ENCODE measurements at regions not wholly inside any gene's neighbourhood (a gene's known extent, or its start where the extent isn't known, plus 50 kb on each side); places are given as distances from the start of the nearest gene placed in this dataset.

GRCh38 chr3:64306745-64307144 is 81.5 kb upstream of the PRICKLE2 start:
- no peak for DNase-seq

DNA sequence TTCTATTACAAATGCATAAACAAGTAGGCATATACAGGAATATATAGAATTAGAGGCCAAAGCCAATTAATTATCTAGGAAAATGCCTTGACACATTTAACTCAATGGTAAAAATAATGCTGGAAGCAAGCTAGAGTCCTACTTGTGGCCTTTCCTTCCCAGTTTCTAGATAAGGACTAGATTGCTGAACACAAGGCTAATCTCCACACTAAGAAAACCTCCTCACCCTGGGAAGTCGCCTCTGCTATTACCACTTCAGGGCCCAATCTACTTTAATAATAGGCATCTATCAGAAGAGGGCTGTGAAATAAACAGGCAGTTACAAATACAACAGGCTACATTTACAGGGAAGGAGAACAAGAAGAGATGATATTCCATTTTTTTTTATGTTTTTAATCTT is 80.5 kb upstream of the PRICKLE2 start:
- no peak for DNase-seq

DNA sequence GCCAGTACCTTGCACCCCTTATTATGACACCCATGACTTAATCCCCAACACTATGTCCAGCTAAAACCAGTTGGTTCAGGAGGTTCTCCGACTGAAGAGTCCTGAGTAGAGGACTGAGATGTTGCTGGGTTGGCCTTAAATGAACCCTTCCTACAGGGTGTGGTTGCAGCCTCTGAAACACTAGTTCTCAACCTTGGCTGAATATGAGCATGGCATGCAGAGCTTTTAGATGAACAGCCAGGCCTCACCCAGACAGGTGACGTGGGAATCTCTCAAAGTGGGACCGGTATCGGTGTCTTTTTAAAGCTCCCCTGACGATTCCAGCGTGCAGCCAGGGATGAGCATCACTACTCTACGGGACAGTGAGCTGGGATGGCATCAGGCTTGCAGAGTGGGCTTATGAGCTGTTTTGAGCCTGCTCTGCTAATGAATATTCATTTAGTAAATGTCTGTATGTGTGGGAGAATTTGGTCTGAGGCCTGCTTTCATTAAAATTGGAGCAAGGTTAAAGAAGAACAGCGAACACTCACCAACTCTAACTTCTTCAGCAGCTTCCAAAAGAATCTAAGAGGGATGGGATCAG is 79.7 kb upstream of the PRICKLE2 start:
- DNase-seq: no peak

DNA sequence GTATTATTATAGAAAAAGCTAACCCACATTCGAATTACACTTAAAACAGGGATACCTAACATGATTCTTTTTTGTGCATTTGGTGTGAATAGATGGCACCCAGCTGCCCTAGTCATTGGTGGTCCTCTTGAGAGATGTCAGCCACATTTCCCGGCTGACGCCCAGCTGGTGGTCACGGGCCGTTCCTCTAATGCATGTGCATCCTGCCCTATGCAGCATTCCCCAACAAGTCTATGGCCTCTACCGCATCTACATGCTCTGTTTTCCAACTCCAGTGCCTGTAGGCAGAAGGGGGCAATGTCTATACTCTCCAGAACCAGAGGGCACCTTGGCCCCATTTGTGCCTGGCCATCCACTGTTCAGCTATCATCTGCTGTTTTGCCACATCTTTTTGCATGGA is 78.6 kb upstream of the PRICKLE2 start:
- no peak for DNase-seq

- no peak for DNase-seq
Measured at GRCh38 chr3:64303401-64303800, 78.1 kb upstream of the PRICKLE2 start.

DNA sequence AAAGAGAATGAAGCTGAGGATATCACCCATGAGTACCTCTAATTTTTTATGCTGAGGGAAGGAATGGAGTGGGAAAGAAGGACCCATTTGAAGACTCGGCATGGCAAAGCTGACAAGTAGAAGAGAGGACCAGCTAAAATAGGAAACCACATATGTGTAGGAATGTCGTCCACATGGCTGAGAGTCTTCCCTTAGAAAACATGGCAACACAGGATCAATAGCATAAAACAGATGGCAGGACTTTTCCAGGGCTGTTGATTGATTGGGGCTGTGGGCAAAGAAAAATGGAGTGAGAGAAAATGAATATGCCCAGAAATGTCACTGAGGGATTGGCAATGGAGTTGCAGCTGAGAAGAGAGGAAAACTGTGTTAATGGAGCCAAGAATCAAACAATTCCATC is 76.2 kb upstream of the PRICKLE2 start:
- DNase-seq: no peak

GRCh38 chr3:64300790-64301423 is 75.6 kb upstream of the PRICKLE2 start:
- DNase-seq: no peak

GRCh38 chr3:64299206-64299605 is 73.9 kb upstream of the PRICKLE2 start:
- no peak for DNase-seq

DNA sequence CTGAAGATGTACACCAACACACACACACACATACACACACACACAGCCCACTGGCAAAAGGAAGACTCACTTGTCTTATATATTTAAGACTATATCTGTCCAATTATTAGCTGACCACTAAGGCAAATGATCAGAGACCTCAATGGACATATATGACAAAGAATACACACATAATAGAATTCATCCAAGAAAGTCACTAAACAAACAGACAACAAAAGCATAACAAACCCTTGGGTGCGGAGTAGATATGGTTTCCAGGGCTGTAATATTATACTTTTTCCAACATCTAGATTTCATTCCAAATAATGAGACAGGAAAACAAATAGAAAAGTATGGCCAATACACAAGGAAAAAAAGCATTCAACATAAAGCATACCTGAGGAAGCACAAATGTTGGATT is 72.3 kb upstream of the PRICKLE2 start:
- DNase-seq: no peak

DNA sequence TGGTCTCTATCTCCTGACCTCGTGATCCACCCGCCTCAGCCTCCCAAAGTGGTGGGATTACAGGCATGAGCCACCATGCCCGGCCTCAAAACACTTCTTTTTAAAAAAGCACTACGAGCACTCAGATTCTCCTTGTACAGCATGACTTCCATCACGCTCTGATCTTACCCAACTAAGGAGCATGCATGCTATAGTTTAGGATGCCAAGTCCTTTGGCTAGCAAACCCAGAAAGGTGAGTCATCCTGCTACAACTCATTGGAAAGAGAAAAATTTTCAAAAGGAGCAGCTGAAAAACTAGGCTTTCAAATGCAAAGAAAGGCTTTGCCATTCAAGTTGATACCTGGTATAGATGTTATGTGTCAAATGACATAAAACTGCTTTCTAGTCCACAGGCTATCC is 70.3 kb upstream of the PRICKLE2 start:
- no peak for DNase-seq

- DNase-seq: no peak
Measured at GRCh38 chr3:64294771-64295170, 69.5 kb upstream of the PRICKLE2 start.

- DNase-seq: no peak
Measured at GRCh38 chr3:64293121-64293520, 67.9 kb upstream of the PRICKLE2 start.

DNA sequence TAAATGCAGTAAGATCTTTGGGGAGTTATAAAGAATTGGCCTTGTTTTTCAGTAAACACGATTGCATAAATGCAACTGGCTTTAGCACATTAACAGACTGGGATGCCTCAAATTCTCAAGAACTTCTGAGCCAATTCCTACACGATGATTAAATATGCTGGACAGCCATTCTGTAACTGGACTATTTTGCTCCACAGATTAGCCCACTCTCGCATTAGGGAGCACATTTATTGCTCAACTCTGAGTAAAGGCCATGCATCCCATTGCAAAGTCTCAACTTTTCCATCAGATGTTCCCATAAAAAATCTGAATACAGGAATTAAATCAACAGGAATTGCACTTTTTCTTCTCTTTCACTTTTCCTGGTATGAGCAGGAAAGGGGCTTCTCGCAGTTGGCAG is 66.7 kb upstream of the PRICKLE2 start:
- DNase-seq: no peak

GRCh38 chr3:64291345-64291744 is 66.1 kb upstream of the PRICKLE2 start:
- no peak for DNase-seq

DNA sequence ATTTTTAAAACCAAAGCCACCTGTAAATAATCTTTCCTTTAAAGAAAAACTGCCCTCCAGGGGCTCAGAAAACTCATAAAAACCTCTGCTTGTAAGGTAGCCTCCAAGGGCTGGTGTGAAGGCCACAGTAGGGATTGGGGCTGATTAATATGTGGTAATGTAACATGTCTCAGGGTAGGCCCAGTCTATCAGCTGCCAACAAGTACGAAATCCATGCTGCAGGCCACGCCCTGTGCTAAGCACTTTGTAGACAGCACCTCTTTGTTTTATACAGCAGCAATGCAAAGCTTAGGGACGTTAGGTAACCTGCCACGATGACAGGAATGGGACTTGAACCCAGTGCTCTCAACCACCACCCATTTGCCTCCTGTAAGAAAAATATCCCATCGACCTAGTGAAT is 65.6 kb upstream of the PRICKLE2 start:
- DNase-seq: no peak

DNA sequence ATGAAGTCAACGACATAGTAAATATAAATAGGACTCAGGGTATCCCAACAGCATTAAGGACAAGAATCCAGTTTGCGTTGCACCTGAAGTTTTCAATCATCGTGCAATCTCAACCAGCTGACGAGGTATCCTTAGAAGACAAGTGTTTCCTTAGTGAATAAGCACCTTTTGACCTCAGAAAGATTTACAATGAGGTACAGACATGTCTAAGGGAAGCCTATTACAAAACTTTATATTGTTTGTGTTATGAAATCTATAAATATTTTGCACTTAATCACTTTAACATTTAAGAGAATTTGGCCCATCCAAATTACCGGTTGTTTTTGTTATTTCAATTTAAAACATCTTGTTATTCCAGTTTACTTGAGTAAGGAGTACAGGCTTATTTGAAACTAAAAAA is 64.9 kb upstream of the PRICKLE2 start:
- no peak for DNase-seq

DNA sequence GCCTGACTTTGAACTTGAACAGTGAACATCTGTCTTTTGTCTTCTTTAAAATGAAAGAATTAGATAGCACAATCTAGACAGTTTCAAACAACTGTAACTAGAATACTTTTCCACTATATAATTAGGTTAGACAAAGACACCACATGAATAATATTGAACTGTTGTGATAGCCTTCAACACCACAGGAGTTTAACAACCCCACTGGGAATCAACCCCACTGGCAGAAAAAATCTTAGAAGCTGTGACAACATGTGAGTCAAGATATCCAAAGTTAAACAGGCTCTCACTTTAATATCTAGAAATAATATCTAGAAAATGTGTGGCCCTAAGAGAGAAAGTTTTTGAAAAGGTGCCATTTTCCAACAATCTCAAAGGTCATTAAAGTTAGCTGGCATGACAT is 64.4 kb upstream of the PRICKLE2 start:
- no peak for DNase-seq

GRCh38 chr3:64278625-64279024 is 53.4 kb upstream of the PRICKLE2 start:
- DNase-seq: no peak

GRCh38 chr3:64276131-64276530 is 50.9 kb upstream of the PRICKLE2 start:
- DNase-seq: no peak

Data from NCI-H2029 (cell line).